ENCODE measurements at regions not wholly inside any gene's neighbourhood (a gene's known extent, or its start where the extent isn't known, plus 50 kb on each side); places are given as distances from the start of the nearest gene placed in this dataset.
"Not testable (repeated sequence)": the region's sequence is repeated elsewhere in the genome, so short reads cannot be mapped to it uniquely, and the experiment has no call there.

DNA sequence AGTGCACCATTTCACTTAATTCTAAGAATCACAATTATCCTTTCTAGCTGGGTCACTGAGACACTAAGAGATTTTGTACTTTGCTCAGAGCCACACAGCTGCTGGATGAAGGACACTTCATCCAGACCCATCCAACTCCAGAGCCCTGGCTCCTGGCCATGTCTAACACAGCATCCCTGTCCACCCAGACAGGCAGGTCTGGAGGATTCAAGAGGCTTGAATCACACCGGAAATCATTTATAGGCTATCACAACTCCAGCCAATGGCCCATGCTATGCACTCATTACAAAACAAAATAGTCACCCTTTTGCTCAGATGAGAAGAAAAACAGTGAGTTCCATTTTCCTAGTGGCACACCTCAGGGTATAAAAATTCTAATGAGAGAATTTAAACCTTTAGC is 198.2 kb upstream of the LMCD1 start:
- TF ChIP-seq, protein P1, sequence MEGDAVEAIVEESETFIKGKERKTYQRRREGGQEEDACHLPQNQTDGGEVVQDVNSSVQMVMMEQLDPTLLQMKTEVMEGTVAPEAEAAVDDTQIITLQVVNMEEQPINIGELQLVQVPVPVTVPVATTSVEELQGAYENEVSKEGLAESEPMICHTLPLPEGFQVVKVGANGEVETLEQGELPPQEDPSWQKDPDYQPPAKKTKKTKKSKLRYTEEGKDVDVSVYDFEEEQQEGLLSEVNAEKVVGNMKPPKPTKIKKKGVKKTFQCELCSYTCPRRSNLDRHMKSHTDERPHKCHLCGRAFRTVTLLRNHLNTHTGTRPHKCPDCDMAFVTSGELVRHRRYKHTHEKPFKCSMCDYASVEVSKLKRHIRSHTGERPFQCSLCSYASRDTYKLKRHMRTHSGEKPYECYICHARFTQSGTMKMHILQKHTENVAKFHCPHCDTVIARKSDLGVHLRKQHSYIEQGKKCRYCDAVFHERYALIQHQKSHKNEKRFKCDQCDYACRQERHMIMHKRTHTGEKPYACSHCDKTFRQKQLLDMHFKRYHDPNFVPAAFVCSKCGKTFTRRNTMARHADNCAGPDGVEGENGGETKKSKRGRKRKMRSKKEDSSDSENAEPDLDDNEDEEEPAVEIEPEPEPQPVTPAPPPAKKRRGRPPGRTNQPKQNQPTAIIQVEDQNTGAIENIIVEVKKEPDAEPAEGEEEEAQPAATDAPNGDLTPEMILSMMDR (IDR thresholded peaks at IDR 0.05; ENCODE audit: low read depth, low read length), result no peak
- H3K4me3 ChIP-seq (ENCODE audit: low read depth, low read length), result no peak overlapping the region

DNA sequence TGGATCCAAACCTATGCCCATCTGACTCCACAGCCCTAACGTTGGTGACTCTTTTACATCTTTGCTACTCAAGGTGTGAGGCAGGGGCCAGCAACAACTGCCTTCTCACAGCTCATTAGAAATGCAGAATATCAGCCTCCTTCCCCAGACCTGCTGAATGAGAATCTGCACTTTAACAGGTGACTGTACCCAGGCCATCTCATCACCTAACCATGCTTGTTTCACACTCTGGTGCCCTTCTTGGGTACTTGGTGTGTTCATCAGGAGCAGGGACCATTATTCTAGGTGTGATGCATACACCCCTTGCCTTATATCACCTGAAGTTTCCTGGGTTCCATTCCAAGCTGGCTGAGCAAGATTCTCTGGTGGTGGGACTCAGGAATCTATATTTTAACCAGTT is 196.3 kb upstream of the LMCD1 start:
- TF ChIP-seq, protein P1 (IDR thresholded peaks at IDR 0.05; ENCODE audit: low read depth, low read length), result no peak
- no peak overlapping the region for H3K4me3 ChIP-seq (ENCODE audit: low read depth, low read length)

DNA sequence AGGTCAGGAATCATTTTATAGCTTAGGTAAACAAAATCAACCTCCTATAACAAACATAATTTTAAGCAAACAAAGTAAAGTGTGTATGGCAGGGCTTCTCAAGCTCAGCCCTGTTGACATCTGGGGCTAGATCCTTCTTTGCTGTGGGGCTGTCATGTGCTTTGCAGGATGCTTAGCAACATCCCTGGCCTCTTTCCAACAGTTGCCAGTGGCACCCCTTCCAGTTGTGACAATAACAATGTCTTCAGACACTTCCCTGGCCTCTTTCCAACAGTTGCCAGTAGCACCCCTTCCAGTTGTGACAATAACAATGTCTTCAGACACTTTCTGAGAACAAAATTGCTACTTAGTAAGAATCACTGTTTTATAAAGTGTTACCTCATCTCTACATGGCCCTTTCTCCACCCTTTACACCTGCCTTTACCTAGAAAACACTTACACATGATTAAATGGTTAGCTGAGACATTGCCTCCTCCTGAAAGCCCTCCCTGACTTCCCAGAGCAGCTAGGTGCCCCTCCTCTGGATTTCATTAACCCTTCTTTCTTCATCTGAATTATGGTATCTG is 194.0 kb upstream of the LMCD1 start:
- TF ChIP-seq, protein P1 (IDR thresholded peaks at IDR 0.05; ENCODE audit: low read depth, low read length), result no peak
- no peak overlapping the region for H3K4me3 ChIP-seq (ENCODE audit: low read depth, low read length)

DNA sequence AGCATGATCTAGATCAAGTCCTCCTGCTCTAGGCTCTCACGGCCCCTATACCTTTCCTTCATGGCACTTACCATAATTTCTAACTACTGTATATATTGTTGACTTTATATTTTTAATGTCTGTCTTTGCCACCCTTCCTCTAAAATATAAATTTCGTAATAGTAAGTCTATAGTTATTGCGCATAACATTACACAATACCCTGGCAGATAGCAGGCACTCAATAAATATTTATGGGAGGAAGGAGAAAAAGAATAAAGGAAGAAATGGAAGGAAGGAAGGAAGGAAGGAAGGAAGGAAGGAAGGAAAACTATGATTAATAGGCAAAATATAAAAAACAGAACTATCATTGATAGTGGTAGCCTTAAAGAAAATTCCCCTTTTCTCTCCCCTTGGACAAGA is 190.3 kb upstream of the LMCD1 start:
- TF ChIP-seq, protein P1 (IDR thresholded peaks at IDR 0.05; ENCODE audit: low read depth, low read length), result no peak
- no peak overlapping the region for H3K4me3 ChIP-seq (ENCODE audit: low read depth, low read length)

DNA sequence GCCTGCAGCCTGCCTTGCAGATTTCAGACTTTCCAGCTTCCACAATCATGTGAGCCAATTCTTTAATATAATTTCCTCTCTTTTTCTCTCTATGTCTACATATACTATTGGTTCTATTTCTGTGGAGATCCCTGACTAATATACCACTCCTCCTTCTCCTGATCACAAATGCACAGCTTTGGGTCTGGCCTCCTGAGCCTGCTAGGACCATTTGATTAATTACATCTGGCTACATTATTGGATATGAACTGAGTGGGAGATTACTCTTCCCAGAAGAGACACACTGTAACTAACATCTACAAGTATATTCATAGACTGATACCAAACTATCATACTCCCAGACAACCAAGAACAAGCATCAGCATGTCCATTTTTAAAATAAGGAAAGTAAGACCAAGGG is 188.9 kb upstream of the LMCD1 start:
- H3K4me3 ChIP-seq (ENCODE audit: low read depth, low read length), result no peak overlapping the region

DNA sequence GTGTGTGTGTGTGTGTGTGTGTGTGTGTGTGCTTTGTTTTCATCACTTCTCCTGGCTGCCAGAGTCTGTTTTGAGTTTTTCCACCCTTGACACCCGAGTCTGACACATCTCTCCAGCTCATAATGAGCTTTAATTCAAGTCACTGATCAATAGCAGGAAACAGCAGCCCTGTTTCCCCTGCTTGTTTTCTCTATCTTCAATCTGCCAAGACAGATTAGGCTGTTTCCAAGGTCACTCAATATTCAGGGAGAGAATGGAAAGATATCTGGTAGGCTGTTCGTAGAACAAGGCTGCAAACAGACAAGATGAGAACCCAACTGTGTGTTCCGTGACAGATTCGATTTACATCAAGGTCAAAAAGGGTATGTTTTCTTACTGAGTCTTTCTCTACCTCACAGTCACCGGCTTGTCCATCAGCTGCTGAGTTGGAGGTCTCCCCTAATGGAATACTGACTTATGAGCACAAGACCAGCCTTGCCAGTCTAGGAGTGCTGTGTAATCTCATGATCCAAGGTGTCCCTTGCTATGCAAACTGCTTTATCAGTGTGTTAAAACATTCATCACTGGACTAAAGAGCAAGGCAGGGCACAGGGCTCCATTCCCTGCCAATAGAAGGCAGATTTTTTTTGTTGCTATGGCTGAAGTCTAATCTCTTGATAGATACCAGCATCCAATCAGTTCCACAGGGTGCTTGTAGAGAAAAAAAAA is 187.9 kb upstream of the LMCD1 start:
- no peak overlapping the region for H3K4me3 ChIP-seq (ENCODE audit: low read depth, low read length)
- TF ChIP-seq, protein P1 (IDR thresholded peaks at IDR 0.05; ENCODE audit: low read depth, low read length), result no peak

More for the DNA sequence above, 188.9 kb upstream of the LMCD1 start:
- TF ChIP-seq, protein P1 (IDR thresholded peaks at IDR 0.05; ENCODE audit: low read depth, low read length), result no peak

DNA sequence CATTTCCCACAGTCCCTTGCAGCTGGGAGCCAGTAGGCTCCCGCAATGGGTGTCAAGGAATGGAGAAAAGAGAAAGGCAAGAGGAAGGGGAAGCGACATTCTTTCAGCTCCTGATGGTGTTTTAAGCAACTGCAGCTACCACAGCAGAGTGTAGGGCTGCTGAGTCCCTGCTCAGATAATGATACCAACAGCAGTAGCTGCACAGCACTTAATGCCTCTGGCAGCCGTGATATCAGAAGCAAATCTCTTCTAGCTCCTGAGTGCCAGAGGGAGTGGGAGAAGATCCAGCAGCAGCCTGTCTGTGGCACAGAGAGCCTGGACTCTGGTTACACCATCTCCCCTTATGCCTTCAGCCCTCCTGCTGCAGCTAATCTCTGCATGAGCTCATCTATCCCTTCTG is 186.1 kb upstream of the LMCD1 start:
- not testable (repeated sequence) for H3K4me3 ChIP-seq (ENCODE audit: low read depth, low read length)
